HG03097 (cell line): ENCODE measurements at regions not wholly inside any gene's neighbourhood (a gene's known extent, or its start where the extent isn't known, plus 50 kb on each side); places are given as distances from the start of the nearest gene placed in this dataset.

Experiments
- ATAC-seq: cut with Tn5 transposase; IDR thresholded peaks from one replicate; pipeline ENCODE4 v1.9.1; 2021; ENCODE audit not compliant: unreplicated experiment, low FRiP score

DNA sequence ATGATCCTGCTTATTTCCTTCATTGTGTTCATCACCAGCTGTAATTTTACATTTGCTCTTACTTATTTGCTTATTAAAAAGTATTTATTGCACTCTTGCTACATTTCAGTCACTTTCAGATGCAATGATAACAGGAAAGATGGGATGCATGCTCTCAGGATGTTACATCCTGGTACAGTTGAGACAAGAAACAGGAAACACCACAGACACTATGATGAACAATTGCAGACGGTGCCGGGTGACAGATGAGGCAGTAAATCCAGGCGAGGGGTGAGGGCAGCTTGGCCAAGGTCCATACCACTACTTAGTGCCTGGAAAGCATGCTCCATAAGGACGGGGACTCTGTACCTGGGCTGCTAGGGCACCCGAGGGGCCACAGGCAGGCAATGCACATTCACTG lies 156.6 kb upstream of the RAB4A start:
- no peak for ATAC-seq

DNA sequence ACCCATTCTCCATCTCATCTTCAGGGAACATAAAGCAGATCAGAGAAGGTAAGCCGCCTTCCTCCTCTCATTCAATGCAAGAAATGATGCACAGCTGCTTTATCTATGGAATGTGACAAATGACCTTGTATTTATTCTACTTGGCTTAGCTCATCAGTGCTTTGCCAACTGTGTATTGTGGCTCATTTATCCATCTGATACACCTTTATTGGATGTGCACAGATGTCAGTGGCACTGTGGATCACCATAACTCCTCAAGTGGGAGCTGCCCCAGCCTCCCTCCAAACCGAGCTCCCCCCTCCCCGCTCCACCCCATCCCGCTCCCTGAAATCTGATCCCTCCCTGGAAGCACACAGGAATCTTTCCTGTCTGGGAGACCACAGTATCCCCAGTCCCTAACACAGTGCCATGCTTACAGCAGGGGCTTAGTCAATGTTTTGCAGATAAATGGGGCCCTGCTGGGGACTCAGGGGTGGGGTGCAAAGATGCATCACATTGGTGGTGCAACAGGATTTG lies 156.0 kb upstream of the RAB4A start:
- no peak for ATAC-seq

DNA sequence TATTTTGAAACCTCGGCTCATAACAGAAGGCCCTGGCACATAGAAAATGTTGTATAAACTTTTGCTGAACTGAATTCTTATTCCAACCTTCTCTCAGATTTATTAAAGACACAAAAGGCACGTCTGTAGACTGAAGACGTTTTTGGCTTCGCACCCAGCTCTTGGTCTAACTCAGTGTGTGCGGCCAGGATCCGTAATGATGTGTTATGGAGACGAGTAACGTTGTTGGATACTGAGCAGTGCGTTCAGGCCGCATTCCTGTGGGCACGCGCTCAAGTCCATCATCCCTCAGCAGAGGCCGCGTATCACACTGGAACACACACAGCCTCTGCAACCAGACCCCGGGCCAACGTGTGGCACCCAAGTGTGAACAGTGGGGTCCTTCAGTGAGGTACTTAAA lies 154.8 kb upstream of the RAB4A start:
- ATAC-seq, result no peak

DNA sequence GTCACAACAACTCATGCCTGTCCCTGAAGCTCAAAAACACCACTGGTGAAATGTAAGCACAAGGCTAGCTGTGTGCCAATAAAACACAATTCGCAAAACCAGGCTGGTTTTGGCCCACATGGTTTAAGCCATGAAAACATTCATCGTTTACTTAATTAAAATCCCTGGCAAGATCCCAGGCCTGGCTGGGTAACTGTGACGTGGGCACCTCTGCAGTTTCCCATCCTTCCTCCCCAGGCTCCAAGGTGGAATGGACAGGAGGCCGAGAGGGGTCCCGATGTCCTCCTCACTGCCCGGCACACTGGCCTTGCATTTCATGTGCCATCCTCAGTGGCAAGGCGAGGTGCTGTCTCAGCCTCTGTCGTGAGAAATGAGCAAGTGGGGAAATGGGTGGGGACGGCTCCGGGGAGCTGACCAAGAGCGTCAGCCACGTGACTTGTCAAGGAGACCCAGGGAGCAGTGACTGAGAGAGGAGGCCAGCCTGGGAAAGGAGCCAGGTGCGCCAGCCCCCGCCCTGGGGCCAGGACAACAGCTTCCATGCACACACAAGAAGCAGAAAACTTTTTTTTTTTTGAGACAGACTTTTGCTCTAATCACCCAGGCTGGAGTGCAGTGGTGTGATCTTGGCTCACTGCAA lies 153.1 kb upstream of the RAB4A start:
- no peak for ATAC-seq

DNA sequence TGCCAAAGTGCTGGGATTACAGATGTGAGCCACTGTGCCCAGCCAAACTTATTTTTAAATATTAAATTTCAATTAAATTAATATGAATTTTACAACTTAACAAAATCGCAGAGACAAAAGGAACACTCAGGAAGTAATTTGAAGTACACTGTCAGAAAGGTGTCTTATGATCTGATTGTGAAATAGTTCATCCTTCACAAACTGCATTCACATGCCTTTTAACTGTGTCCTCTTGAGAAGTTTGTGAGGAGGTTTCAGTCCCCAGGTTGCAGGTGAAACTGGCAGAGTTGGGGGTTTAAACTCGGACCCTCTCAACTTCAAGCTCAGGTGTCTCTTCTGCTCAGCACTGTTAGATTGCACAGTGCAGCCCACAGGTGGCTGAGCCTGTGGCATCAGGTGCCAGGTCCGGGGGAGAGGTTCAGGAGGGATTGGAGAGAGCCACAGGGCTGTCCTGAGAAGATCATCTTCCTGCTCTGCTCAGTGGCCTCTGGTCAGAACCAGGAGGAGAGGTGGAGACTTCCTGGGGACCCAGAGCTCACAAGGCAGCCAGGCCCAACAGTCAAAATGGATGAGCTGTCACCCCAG lies 152.3 kb upstream of the RAB4A start:
- no peak for ATAC-seq

DNA sequence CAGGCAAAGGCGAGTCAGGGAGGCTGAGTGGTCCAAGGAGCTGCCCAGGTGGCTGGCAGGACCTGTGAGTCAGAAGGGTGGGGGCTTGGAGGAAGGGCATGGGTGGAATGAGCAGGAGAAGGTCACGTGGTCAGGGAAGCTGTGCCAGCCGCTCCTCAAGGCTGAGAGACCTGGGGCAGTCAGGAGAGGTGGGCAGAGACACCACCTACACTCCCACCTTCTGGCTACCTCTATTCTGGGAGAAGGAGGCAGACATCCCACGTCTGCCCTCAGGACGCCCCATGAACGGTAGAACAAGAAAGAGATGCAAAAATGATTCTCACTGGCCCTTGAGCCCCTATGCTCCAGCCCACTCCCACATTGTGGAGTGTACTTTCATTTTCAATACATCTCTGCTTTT lies 151.8 kb upstream of the RAB4A start:
- ATAC-seq, result no peak

DNA sequence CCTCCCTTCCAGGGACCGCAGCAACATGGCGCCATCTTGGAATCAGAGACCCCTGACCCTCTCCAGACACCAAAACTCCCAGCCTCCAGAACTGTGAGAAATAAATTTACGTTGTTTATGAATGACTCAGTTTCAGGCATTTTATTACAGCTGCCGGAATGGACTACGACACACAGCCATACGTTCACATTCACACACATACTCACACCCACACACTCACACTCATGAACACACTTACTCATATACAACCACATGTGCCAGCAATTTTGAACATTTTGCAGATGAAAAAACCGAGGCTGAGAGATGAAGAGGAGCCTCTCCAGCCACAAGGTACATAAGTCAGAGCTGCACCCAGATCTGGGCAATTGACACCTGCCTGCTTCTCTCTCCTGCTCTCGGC lies 151.0 kb upstream of the RAB4A start:
- no peak for ATAC-seq

DNA sequence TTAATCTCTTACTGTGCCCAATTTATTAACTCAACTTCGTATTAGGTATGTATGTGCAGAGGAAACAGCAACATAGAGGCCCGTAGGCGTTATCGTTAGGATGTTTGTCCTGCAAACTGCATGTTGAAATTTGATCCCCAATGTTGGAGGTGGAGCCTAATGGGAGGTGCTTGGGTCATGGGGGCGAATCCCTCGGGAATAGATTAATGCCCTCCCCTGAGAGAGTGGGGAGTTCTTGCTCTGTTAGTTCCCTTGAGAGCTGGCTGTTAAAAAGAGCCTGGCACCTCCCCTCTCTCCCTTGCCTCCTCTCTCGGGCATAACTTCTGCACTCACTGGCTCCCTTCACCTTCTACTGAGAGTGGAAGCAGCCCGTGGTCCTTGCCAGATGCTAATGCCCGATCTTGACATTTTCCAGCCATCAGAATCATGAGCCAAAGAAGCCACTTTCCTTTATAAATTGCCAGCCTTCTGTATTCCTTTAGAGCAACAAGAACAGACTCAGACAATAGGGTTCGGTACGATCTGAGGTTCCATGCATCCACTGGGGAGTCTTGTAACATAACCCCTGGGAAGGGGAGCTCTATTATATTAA lies 149.0 kb upstream of the RAB4A start:
- no peak for ATAC-seq

DNA sequence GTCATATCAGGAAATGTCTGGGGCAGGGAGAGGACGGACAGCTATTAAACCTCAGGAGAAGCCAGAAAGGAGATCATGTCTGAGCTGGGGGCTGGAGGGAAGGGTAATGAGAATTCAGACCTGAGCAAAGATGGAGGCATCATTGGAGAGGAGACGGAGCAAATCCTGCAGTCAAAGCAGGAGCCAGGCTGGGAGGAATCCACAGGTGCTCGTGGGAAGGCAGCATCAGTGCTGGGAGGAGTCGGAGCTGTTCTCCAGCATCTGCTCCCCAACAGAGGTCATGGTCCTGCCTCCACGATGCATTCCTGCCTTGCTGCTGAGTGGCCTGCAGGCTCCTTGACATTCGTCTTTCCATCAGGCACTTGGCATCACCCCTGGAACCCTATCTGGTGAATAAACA lies 148.3 kb upstream of the RAB4A start:
- no peak for ATAC-seq

DNA sequence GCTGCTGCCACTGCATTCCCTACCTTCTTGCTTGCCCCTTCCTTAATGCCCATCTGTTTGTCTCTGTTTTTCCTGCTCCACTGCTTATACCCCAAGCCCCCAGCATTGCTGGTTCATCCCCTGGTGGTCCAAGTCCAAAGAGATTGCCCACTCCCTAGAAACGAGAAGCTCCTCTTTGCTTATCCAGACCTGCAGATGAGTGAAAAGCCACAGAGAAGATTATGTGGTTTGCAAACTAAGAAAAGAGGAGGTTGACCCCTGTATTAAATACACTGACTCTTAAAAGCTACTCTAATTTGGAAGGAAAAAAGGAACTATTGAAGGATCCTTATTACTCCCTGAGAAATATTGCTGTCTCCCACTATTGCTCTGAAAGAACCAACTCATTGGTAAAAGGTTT lies 146.8 kb upstream of the RAB4A start:
- no peak for ATAC-seq

DNA sequence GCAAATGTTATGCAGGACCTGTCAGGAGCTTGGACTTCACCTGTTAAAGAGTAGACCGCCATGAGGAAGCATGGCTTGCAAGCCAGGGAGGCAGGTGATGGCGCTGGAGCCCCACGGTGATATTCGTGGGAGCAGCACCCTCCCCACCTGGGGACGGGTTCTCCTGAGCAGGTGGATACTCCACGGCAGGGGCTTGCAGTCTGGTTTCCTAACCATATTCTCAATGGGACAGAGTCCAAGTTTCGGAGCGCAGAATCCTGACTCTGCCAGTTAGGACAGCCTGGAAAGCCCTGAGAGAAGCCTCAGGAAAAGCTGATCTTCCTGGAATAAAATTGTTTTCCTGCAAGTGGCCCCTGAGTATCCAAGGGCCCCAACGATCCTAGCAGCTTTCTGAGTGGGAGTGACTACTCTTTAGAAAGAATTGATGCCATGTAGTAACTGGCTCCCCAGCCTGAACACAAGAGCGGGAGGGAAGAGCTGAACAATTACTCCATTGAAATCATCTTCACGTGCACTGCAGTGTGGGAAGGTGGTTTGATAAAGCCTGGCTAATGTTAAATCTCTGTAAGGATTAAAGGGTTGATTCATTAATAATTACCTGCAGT lies 146.3 kb upstream of the RAB4A start:
- no peak for ATAC-seq

DNA sequence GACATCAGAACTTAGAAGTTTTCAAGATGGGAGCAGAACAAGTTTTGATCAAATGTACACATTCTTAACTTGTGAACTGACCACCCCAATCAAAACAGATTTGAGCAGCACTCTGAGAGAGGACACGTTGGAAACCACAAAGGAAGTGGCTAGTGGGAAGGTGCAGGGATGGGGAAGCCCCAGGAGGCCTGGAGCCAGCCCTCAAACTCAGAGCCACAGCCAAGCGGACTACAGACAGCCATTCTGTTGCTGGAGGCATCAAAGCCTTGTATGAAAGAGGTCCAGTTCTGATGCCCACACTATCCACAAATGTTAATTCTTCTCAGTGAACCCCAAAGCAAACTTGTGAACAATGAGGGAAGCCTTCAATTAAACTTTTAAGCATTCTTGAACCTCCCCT lies 143.6 kb upstream of the RAB4A start:
- no peak for ATAC-seq

DNA sequence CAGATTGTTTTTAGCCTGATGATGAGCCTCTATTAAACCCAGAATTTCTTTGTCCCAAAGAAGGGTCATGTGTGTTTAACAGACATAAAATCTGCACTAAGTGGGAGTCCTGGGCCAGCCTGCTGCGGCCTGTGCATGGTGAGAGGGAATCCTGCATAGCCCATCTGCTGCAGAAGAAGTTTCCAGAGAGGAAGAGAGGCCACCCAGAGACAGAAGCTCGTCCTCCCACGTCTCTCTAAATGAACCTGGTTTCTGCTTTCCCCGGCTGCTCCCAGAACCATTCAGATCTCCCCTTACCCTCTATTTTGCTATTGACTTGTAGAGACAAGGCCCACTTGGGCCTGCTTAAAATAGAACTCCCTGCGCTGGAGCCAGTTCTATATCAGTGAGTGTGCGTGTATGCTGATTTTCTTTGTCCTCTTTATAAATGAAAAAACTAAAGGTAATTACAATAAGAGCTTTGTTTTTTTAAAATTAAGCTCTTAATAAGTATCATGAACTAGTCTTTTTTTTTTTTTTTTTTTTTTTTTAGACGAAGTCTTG lies 142.8 kb upstream of the RAB4A start:
- ATAC-seq, result no peak

DNA sequence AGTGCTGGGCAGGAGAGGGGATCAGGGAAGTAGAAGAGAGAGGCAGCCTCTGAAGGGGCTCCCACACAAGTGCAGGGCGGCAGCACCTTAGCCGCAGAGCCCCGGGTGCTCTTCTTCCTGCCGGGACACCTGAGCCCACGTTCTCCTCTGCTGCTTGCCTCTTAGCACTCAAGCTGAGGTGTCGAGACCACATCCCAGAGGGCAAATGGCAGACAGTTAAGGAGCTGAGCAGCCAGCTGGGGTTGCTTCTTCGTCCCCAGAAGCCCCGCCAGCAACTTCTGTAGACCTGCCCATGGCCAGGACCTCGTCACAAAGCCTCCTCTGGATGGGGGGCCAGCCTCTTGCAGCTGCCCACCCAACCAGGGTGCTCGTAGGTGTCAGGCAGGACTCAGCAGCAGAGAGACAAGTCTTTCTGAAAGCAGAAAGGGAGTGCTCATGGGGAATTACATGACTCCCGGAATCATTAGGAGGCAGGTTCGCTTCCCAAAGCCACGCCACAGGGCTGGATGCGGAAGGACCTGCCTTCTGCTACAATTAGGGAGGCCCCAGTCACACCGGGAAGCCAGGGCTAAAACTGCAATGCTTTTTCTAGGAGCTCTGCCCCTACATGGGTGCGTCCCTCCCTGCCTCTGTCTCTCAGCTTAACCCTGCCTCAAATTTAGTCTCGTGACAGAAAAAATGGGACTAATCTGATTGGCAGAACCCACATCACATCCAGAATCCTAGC lies 141.4 kb upstream of the RAB4A start:
- ATAC-seq, result no peak

DNA sequence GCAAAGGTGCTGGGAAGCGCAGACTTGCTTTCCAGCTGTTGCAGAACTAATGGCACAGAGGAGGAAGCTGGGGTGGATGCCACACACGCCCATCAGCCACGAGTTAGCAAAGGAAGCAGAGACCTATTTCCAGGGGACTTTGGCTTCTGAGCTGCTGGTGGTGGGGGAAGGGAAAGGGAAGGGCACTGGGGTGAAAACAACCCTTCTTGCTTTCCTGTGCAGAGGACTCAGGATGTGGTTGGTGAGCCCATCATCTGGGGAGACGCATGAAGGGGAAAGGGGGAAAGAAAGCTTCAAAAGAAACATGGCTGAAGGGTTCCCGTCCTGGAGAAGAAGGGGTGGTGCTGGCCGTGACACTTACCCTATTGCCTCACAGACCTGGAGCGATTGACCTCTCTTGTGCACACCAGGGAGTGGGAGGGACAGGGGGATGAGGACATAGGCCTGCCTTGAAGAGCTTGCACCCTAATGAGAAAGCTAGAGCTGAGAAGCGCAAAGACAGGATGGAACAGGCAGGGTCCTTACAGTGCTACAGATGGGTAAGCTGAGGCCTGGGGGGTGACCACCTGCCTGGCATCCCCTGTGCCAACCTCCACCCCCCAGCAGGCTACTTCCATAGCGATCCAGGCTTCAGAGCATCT lies 140.8 kb upstream of the RAB4A start:
- ATAC-seq, result no peak

DNA sequence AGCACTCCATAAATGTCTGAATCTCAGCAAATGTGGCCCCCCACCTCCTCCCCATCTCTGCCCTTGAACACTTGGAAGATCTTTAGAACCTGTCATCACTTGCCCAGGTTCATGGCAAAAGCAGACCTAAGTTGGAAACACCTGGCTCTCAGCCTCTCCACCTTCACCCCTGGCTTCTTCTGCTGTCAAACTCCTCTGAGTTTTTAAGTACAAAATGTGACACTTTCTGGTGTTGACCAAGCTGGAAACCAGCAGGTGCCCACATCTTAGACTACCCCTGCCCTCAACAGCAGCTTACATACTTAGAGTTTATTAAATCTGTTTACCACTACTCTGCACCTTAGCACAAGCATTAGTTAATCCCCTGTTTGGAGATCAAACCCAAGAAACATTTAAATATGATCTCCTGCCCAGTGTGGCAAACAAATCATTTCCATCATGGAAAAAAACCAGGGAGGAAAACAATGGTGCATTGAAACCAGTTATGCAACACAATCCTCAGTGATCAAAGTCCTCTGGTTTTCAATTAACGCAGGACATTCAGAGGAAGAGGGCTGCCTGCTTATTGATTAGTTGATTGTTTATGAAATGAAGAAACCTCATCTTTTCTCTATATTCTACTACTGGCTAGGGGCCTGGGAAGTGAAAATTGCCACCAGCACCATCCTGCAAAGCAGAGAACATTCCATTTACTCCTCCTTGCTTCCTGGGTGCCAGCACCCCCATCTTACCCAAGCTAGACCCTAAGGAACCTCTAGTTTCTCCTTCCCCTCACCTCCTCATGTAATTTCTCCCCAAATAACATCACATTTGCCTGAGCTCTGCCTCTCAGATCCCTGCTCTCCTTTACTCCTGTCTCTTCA lies 139.4 kb upstream of the RAB4A start:
- ATAC-seq, result no peak

DNA sequence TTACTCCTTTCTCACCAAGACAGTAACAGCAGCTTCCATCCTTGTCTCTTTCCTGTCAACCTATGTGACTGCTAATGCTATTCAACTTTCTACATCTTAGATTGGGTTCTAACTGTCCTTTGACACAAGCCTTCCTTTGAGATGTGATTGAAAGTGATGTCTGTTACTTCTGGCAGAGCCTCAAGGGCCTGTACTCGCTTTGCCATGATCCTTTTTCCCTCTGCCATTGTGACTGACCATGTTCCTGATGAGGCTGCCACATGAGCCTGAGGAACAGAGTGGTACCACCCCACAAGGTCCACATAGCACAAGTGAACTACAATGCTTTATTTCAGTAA lies 138.8 kb upstream of the RAB4A start:
- ATAC-seq, result no peak

DNA sequence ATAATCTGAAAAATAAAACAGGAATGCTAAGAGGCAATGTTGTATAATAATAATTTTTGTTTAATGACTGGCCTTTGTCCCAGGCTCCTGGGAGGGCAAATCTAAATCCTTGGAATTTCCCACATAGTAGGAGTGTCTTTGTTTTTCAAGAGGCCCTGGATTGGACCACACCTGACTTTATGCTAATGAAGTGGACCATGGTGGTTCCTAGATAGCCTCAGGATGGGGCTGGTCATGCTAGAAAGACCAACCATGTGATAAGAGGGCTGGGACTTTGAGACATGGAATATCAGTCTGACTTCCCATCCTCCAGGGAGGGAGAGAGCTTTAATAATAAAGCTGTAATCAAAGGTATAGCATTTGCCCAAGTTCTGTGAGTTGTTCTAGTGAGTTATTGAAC lies 138.2 kb upstream of the RAB4A start:
- ATAC-seq, result no peak

DNA sequence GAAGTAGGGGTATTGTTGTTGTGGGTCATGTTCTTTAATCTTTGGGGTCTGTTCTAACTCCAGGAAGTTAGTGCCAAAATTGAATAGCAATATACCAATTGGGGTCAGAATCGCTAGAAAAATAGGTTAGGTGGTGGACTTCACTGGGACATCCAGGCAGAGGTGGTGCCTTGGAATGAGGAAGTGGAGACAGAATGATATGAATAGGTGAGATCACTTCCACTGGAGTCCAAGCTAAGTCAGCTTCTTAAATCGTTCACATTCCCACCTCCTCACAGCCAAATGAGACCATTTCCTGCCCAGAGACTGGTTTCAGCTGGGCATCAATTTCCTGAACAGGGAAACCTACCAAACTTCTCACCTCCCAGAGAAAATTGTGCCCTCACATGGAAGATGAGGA lies 137.8 kb upstream of the RAB4A start:
- ATAC-seq, result no peak

DNA sequence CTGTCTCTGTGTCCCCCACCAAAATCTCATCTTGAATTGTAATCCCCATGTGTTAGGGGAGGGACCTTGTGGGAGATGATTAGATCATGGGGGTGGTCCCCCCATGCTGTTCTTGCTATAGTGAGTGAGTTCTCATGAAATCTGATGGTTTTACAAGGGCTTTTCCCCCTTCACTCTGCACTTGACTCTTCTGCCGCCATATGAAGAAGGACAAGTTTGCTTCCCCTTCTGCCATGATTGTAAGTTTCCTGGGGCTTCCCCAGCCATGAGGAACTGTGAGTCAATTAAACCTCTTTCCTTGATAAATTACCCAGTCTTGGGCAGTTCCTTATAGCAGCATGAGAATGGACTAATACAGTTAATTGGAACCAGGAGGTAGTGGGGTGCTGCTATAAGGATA lies 137.1 kb upstream of the RAB4A start:
- no peak for ATAC-seq
